ENCODE measurements at regions not wholly inside any gene's neighbourhood (a gene's known extent, or its start where the extent isn't known, plus 50 kb on each side); places are given as distances from the start of the nearest gene placed in this dataset.

GRCh38 chr6:6851949-6852261, 255.9 kb upstream of the RREB1 start:
- TF ChIP-seq CTCF (IDR thresholded peaks at IDR 0.05; ENCODE audit: low read length) = no peak
- TF ChIP-seq EZH2 (IDR thresholded peaks at IDR 0.05; ENCODE audit: borderline replicate concordance, low read length) = no peak
